ENCODE measurements at regions not wholly inside any gene's neighbourhood (a gene's known extent, or its start where the extent isn't known, plus 50 kb on each side); places are given as distances from the start of the nearest gene placed in this dataset.
"Not testable (repeated sequence)": the region's sequence is repeated elsewhere in the genome, so short reads cannot be mapped to it uniquely, and the experiment has no call there.

GRCh38 chr7:65754070-65754469 lies 118.8 kb upstream of the VKORC1L1 start:
- not testable (repeated sequence) for TF ChIP-seq CTCF (IDR thresholded peaks at IDR 0.05; ENCODE audit: control extremely low read depth in 1 of 3, insufficient read depth in 1 of 3, low read depth in 1 of 3, low read length in 3 of 3); TAF7 (optimal IDR thresholded peaks at IDR 0.05; ENCODE audit: borderline replicate concordance, low read depth, low read length); POLR2AphosphoS5 (IDR thresholded peaks at IDR 0.05; ENCODE audit: low read depth, low read length); RAD21 (IDR thresholded peaks at IDR 0.05 in 1 of 2, conservative IDR thresholded peaks at IDR 0.05 in 1 of 2; ENCODE audit: low read depth in 2 of 2, low read length in 2 of 2); POLR2A (IDR thresholded peaks at IDR 0.05; ENCODE audit: control extremely low read depth in 1 of 2, low read depth in 2 of 2, low read length in 2 of 2); CBX8 (IDR thresholded peaks at IDR 0.05; ENCODE audit: borderline replicate concordance, low read depth, low read length); TAF1 (IDR thresholded peaks at IDR 0.05; ENCODE audit: low read depth, low read length); EZH2 (IDR thresholded peaks at IDR 0.05; ENCODE audit: low read depth, low read length, severe bottlenecking); SIN3A (conservative IDR thresholded peaks at IDR 0.05 in 1 of 2, IDR thresholded peaks at IDR 0.05 in 1 of 2; ENCODE audit: low read depth in 1 of 2, low read length in 2 of 2); CREB1 (IDR thresholded peaks at IDR 0.05); MAX (IDR thresholded peaks at IDR 0.05); SUZ12 (IDR thresholded peaks at IDR 0.05; ENCODE audit: low read length)

Data from H1 (cell line).